ENCODE measurements at regions not wholly inside any gene's neighbourhood (a gene's known extent, or its start where the extent isn't known, plus 50 kb on each side); places are given as distances from the start of the nearest gene placed in this dataset.

- TF ChIP-seq CTCF (IDR thresholded peaks at IDR 0.05; ENCODE audit: low read depth, low read length) = no peak
- no peak for DNase-seq (ENCODE audit: low read depth, low spot score)
- POLR2A ChIA-PET = interaction anchor here (0.9 to 1.0 kb wide), 2 partner anchors 51 to 52 kb away, joined by 3 to 12 read pairs; no protein-coding TSS in a partner anchor
- Histone ChIP-seq H3K9me3 (ENCODE audit: control insufficient read depth, insufficient read depth, low read length) (peaks cover 2% of the 10 kb centered on the region), H3K4me3 (ENCODE audit: low read depth, low read length) (no peak overlapping the region), H3K27me3 (ENCODE audit: control insufficient read depth, insufficient read depth, low read length) (no peaks in the 10 kb centered on the region), H3K27ac (ENCODE audit: low read depth, low read length) (no peak overlapping the region)
- CTCF ChIA-PET = no interaction called here
Observed at GRCh38 chr11:35066030-35066429, 72.9 kb upstream of the CD44 start.

GRCh38 chr11:35066783-35067423 is 72.1 kb upstream of the CD44 start:
- Histone ChIP-seq H3K27me3 (ENCODE audit: control insufficient read depth, insufficient read depth, low read length) (no peaks in the 10 kb centered on the region), H3K4me3 (ENCODE audit: low read depth, low read length) (no peak overlapping the region), H3K27ac (ENCODE audit: low read depth, low read length) (no peak overlapping the region), H3K9me3 (ENCODE audit: control insufficient read depth, insufficient read depth, low read length) (peaks cover 3% of the 10 kb centered on the region)
- no peak for DNase-seq (ENCODE audit: low read depth, low spot score)
- ChIA-PET POLR2A (no interaction called here), CTCF (no interaction called here)
- no peak for TF ChIP-seq CTCF (IDR thresholded peaks at IDR 0.05; ENCODE audit: low read depth, low read length)

GRCh38 chr11:35071722-35072121 is 67.2 kb upstream of the CD44 start:
- Histone ChIP-seq H3K4me3 (ENCODE audit: low read depth, low read length) (no peak overlapping the region), H3K27me3 (ENCODE audit: control insufficient read depth, insufficient read depth, low read length) (no peaks in the 10 kb centered on the region), H3K27ac (ENCODE audit: low read depth, low read length) (no peak overlapping the region), H3K9me3 (ENCODE audit: control insufficient read depth, insufficient read depth, low read length) (peaks cover 3% of the 10 kb centered on the region)
- CTCF ChIA-PET = no interaction called here
- no peak for TF ChIP-seq CTCF (IDR thresholded peaks at IDR 0.05; ENCODE audit: low read depth, low read length)
- POLR2A ChIA-PET = no interaction called here
- no peak for DNase-seq (ENCODE audit: low read depth, low spot score)

GRCh38 chr11:35073691-35074419 is 65.1 kb upstream of the CD44 start:
- CTCF ChIA-PET = no interaction called here
- POLR2A ChIA-PET = no interaction called here
- no peaks in the 10 kb centered on the region for H3K27me3 ChIP-seq (ENCODE audit: control insufficient read depth, insufficient read depth, low read length)
- no peak overlapping the region for H3K27ac ChIP-seq (ENCODE audit: low read depth, low read length)
- no peak for TF ChIP-seq CTCF (IDR thresholded peaks at IDR 0.05; ENCODE audit: low read depth, low read length)
- peaks cover 3% of the 10 kb centered on the region for H3K9me3 ChIP-seq (ENCODE audit: control insufficient read depth, insufficient read depth, low read length)
- no peak for DNase-seq (ENCODE audit: low read depth, low spot score)
- no peak overlapping the region for H3K4me3 ChIP-seq (ENCODE audit: low read depth, low read length)

All from AG04450 (cell line).